ENCODE measurements at regions not wholly inside any gene's neighbourhood (a gene's known extent, or its start where the extent isn't known, plus 50 kb on each side); places are given as distances from the start of the nearest gene placed in this dataset.

DNA sequence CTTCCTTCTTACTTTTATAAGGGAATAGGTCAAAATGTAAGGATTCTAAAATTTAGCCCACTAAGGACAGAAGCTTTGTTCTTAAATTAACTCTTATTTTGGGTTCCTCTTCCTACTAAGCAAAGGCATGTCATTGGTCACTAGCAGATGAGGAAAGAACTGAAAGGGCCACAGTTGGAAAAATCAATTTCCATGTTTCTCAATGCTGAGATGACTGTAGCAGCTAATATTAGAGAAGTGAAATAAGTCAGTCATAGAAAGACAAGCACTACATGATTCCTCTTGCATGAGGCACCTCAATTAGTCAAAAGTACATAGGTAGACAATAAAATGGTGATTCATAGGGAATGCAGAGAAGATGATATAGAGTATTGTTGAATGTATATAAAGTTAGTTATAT lies 353.7 kb downstream of the RSL24D1 start:
- Histone ChIP-seq H2AFZ (ENCODE audit: low read length) (no peak overlapping the region), H4K20me1 (ENCODE audit: insufficient read depth, low read length) (no peaks in the 10 kb centered on the region), H3K4me3 (replicated peaks in 1 of 3; ENCODE audit: insufficient read depth in 1 of 3, low read depth in 2 of 3, low read length in 3 of 3) (no peak overlapping the region), H3K36me3 (replicated peaks in 1 of 2; ENCODE audit: control insufficient read depth in 1 of 2, insufficient read depth in 2 of 2, low read length in 2 of 2) (no peaks in the 10 kb centered on the region), H3K27ac (ENCODE audit: extremely low read length, insufficient read depth, low read length) (no peak overlapping the region), H3K79me2 (ENCODE audit: insufficient read depth, low read length) (no peaks in the 10 kb centered on the region), H3K4me1 (ENCODE audit: insufficient read depth, low read length) (no peaks in the 10 kb centered on the region), H3K9ac (ENCODE audit: insufficient read depth, low read depth, low read length) (no peak overlapping the region), H3K27me3 (ENCODE audit: control insufficient read depth in 1 of 2, insufficient read depth in 2 of 2, low read length in 2 of 2) (no peaks in the 10 kb centered on the region), H3K4me2 (ENCODE audit: low read depth, low read length) (no peak overlapping the region), H3K9me3 (ENCODE audit: low read length) (no peaks in the 10 kb centered on the region)
- FAIRE-seq: no peak
- TF ChIP-seq SP5 (CRISPR knock-in tag; IDR thresholded peaks at IDR 0.05; ENCODE audit: borderline replicate concordance, low read depth) (no peak), ZNF296 (CRISPR knock-in tag; conservative IDR thresholded peaks at IDR 0.05) (no peak)
- ChIA-PET CTCF (ENCODE audit: low intra/inter-chr PET ratio, low total read pairs) (no interaction called here), POLR2A (no interaction called here)
- in situ Hi-C loops (cut with HindIII; ENCODE audit: extremely low pct_ligation_motif_present, low pct_unique_long_range_greater_than_20kb) (no loop called here), intact Hi-C loops (cut with micrococcal nuclease; ENCODE audit: unreplicated experiment) (no loop called here)
- ATAC-seq: no peak
- BruUV-seq (replicated peaks): no TSS peak
- DNase-seq (ENCODE audit: low spot score): no peak

DNA sequence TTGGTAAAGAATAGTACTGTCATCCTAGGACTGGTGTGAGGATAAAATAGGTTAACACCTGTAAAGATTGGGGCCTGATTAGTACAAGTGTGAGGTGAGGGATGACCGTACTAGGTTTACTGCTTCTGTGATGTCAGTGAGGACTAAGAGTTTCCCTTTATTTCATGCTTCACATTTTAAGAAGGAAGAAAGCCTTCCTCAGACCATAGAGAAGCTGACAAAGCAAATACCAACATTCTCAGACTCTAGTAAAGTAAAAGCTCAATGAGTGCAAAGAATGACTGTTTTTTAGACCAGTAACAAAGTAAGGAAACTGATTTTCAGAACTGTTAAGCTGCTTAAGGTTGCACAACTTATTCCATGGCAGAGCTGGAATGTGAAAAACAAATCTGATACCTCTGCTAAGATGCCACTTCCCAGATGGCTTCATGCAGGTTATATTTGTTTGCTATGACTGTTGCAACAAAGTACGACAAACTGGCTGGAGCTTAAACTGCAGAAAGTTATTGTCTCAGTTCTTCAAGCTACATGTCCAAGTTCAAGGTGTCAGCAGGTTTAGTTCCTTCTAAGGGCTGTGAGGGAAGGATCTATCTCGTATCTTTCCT lies 354.9 kb downstream of the RSL24D1 start:
- intact Hi-C loops (cut with micrococcal nuclease; ENCODE audit: unreplicated experiment) (no loop called here), in situ Hi-C loops (cut with HindIII; ENCODE audit: extremely low pct_ligation_motif_present, low pct_unique_long_range_greater_than_20kb) (no loop called here)
- no TSS peak for BruUV-seq (replicated peaks)
- no peak overlapping the region for H2AFZ ChIP-seq (ENCODE audit: low read length)
- CTCF ChIA-PET (ENCODE audit: low intra/inter-chr PET ratio, low total read pairs): no interaction called here
- no peak for ATAC-seq
- no peak overlapping the region for H3K9ac ChIP-seq (ENCODE audit: insufficient read depth, low read depth, low read length)
- no peaks in the 10 kb centered on the region for H3K36me3 ChIP-seq (replicated peaks in 1 of 2; ENCODE audit: control insufficient read depth in 1 of 2, insufficient read depth in 2 of 2, low read length in 2 of 2)
- no peaks in the 10 kb centered on the region for H3K79me2 ChIP-seq (ENCODE audit: insufficient read depth, low read length)
- 0% methylated on average over 2 of the region's 3 CpGs for WGBS (ENCODE audit: low lambda C conversion rate)
- no peaks in the 10 kb centered on the region for H3K4me1 ChIP-seq (ENCODE audit: insufficient read depth, low read length)
- no peak for FAIRE-seq
- H3K4me2 ChIP-seq (ENCODE audit: low read depth, low read length): no peak overlapping the region
- H3K9me3 ChIP-seq (ENCODE audit: low read length): no peaks in the 10 kb centered on the region
- POLR2A ChIA-PET: no interaction called here
- no peaks in the 10 kb centered on the region for H3K27me3 ChIP-seq (ENCODE audit: control insufficient read depth in 1 of 2, insufficient read depth in 2 of 2, low read length in 2 of 2)
- H3K27ac ChIP-seq (ENCODE audit: extremely low read length, insufficient read depth, low read length): no peak overlapping the region
- no peak for DNase-seq (ENCODE audit: low spot score)
- H4K20me1 ChIP-seq (ENCODE audit: insufficient read depth, low read length): no peaks in the 10 kb centered on the region
- H3K4me3 ChIP-seq (replicated peaks in 1 of 3; ENCODE audit: insufficient read depth in 1 of 3, low read depth in 2 of 3, low read length in 3 of 3): no peak overlapping the region
- TF ChIP-seq TARDBP (CRISPR knock-in tag; IDR thresholded peaks at IDR 0.05): no peak
- TF ChIP-seq, protein P1, sequence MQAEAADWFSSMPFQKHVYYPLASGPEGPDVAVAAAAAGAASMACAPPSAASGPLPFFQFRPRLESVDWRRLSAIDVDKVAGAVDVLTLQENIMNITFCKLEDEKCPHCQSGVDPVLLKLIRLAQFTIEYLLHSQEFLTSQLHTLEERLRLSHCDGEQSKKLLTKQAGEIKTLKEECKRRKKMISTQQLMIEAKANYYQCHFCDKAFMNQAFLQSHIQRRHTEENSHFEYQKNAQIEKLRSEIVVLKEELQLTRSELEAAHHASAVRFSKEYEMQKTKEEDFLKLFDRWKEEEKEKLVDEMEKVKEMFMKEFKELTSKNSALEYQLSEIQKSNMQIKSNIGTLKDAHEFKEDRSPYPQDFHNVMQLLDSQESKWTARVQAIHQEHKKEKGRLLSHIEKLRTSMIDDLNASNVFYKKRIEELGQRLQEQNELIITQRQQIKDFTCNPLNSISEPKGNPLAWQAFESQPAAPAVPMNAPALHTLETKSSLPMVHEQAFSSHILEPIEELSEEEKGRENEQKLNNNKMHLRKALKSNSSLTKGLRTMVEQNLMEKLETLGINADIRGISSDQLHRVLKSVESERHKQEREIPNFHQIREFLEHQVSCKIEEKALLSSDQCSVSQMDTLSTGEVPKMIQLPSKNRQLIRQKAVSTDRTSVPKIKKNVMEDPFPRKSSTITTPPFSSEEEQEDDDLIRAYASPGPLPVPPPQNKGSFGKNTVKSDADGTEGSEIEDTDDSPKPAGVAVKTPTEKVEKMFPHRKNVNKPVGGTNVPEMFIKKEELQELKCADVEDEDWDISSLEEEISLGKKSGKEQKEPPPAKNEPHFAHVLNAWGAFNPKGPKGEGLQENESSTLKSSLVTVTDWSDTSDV (CRISPR knock-in tag; IDR thresholded peaks at IDR 0.05): no peak
- TF ChIP-seq ZNF703 (CRISPR knock-in tag; IDR thresholded peaks at IDR 0.05; ENCODE audit: borderline replicate concordance): no peak
- no peak for TF ChIP-seq SOX6 (IDR thresholded peaks at IDR 0.05)
- TF ChIP-seq SOX6 (CRISPR knock-in tag; IDR thresholded peaks at IDR 0.05): no peak
- TF ChIP-seq STAG1 (CRISPR knock-in tag; IDR thresholded peaks at IDR 0.05): no peak
- TF ChIP-seq, protein P2, sequence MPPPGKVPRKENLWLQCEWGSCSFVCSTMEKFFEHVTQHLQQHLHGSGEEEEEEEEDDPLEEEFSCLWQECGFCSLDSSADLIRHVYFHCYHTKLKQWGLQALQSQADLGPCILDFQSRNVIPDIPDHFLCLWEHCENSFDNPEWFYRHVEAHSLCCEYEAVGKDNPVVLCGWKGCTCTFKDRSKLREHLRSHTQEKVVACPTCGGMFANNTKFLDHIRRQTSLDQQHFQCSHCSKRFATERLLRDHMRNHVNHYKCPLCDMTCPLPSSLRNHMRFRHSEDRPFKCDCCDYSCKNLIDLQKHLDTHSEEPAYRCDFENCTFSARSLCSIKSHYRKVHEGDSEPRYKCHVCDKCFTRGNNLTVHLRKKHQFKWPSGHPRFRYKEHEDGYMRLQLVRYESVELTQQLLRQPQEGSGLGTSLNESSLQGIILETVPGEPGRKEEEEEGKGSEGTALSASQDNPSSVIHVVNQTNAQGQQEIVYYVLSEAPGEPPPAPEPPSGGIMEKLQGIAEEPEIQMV (CRISPR knock-in tag; IDR thresholded peaks at IDR 0.05; ENCODE audit: low read depth): no peak
- TF ChIP-seq SIN3B (IDR thresholded peaks at IDR 0.05; ENCODE audit: low read length): no peak
- TF ChIP-seq, protein P3, sequence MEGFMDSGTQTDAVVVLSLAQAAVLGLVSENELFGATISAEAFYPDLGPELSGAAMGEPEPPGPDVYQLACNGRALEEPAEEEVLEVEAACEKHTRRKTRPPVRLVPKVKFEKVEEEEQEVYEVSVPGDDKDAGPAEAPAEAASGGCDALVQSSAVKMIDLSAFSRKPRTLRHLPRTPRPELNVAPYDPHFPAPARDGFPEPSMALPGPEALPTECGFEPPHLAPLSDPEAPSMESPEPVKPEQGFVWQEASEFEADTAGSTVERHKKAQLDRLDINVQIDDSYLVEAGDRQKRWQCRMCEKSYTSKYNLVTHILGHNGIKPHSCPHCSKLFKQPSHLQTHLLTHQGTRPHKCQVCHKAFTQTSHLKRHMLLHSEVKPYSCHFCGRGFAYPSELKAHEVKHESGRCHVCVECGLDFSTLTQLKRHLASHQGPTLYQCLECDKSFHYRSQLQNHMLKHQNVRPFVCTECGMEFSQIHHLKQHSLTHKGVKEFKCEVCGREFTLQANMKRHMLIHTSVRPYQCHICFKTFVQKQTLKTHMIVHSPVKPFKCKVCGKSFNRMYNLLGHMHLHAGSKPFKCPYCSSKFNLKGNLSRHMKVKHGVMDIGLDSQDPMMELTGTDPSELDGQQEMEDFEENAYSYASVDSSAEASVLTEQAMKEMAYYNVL (CRISPR knock-in tag; IDR thresholded peaks at IDR 0.05; ENCODE audit: borderline replicate concordance): no peak
- no peak for TF ChIP-seq KAT8 (CRISPR knock-in tag; IDR thresholded peaks at IDR 0.05)
- TF ChIP-seq FIP1L1 (IDR thresholded peaks at IDR 0.05; ENCODE audit: borderline replicate concordance, insufficient read depth, low read depth, low read length): no peak

All from HepG2 (cell line).